Liver (tissue), 7 donors: ENCODE measurements at regions not wholly inside any gene's neighbourhood (a gene's known extent, or its start where the extent isn't known, plus 50 kb on each side); places are given as distances from the start of the nearest gene placed in this dataset.

ENCODE experiments used
- DNase-seq: peaks from one replicate; pipeline ENCODE4 v3.0.0-alpha.2; 2017; ENCODE audit warnings: low spot score
- H3K27ac ChIP-seq, 2 donors: one replicate each; pipeline ENCODE4 v1.7.0; 2013; ENCODE audit warnings: inconsistent platforms in 2 of 2, low read length in 2 of 2, control low read depth in 1 of 2, low read depth in 1 of 2, mild to moderate bottlenecking in 1 of 2
- H3K27me3 ChIP-seq, 4 donors: one replicate each; pipeline versions ENCODE4 v1.6.1 to v1.7.0; 2013; ENCODE audit warnings: low read length in 3 of 4, inconsistent platforms in 1 of 4, mild to moderate bottlenecking in 1 of 4, moderate library complexity in 1 of 4; ENCODE audit not compliant: control insufficient read depth in 4 of 4, insufficient read depth in 4 of 4
- H3K36me3 ChIP-seq, 4 donors: one replicate each; pipeline versions ENCODE4 v1.6.1 to v1.7.0; 2013; ENCODE audit warnings: low read length in 3 of 4, mild to moderate bottlenecking in 3 of 4, low read depth in 1 of 4, moderate library complexity in 1 of 4; ENCODE audit not compliant: control insufficient read depth in 4 of 4, insufficient read depth in 3 of 4
- H3K4me1 ChIP-seq, 4 donors: one replicate each; pipeline versions ENCODE4 v1.6.1 to v1.7.0; 2013; ENCODE audit warnings: low read length in 3 of 4, mild to moderate bottlenecking in 3 of 4, moderate library complexity in 1 of 4; ENCODE audit not compliant: control insufficient read depth in 4 of 4, insufficient read depth in 4 of 4
- H3K4me3 ChIP-seq, 3 donors: one replicate each; pipeline versions ENCODE4 v1.6.1 to v1.7.0; 2013; ENCODE audit warnings: low read length in 3 of 3, control low read depth in 1 of 3, low read depth in 1 of 3, mild to moderate bottlenecking in 1 of 3
- H3K9ac ChIP-seq, 2 donors: one replicate each; pipeline ENCODE4 v1.7.0; 2013; ENCODE audit warnings: low read length in 2 of 2, mild to moderate bottlenecking in 2 of 2, moderate library complexity in 2 of 2, control low read depth in 1 of 2, low read depth in 1 of 2
- H3K9me3 ChIP-seq, 4 donors: one replicate each; pipeline versions ENCODE4 v1.6.1 to v1.7.0; 2013; ENCODE audit warnings: low read length in 3 of 4; ENCODE audit not compliant: control insufficient read depth in 4 of 4
- EGR1 ChIP-seq, 2 donors: IDR thresholded peaks; 2 replicates each; pipeline ENCODE4 v1.6.1; 2016 to 2018; ENCODE audit warnings: antibody characterized with exemption in 2 of 2, low read depth in 2 of 2
- FOXA1 ChIP-seq: IDR thresholded peaks from 2 replicates; pipeline ENCODE4 v1.6.1; 2016; ENCODE audit warnings: antibody characterized with exemption
- GABPA ChIP-seq, 2 donors: IDR thresholded peaks in 1 of 2; conservative IDR thresholded peaks in 1 of 2; 2 replicates each; pipeline ENCODE4 v1.6.1; 2016; ENCODE audit warnings: antibody characterized with exemption in 2 of 2, mild to moderate bottlenecking in 1 of 2, moderate library complexity in 1 of 2
- HNF4A ChIP-seq, 2 donors: conservative IDR thresholded peaks; 2 replicates each; pipeline ENCODE4 v1.6.1; 2016; ENCODE audit warnings: antibody characterized with exemption in 2 of 2, mild to moderate bottlenecking in 2 of 2
- HNF4G ChIP-seq: IDR thresholded peaks from 2 replicates; pipeline ENCODE4 v1.6.1; 2016; ENCODE audit warnings: antibody characterized with exemption
- JUND ChIP-seq, 2 donors: IDR thresholded peaks; 2 replicates each; pipeline ENCODE4 v1.6.1; 2016; ENCODE audit warnings: antibody characterized with exemption in 2 of 2
- NR2F2 ChIP-seq: IDR thresholded peaks from 2 replicates; pipeline ENCODE4 v1.6.1; 2016; ENCODE audit warnings: antibody characterized with exemption
- RAD21 ChIP-seq, 2 donors: IDR thresholded peaks; 2 replicates each; pipeline ENCODE4 v1.6.1; 2016; ENCODE audit warnings: antibody characterized with exemption in 2 of 2, mild to moderate bottlenecking in 2 of 2
- RXRA ChIP-seq, 2 donors: IDR thresholded peaks; 2 replicates each; pipeline ENCODE4 v1.6.1; 2017 to 2018; ENCODE audit warnings: antibody characterized with exemption in 2 of 2, mild to moderate bottlenecking in 1 of 2
- TAF1 ChIP-seq: conservative IDR thresholded peaks from 2 replicates; pipeline ENCODE4 v1.6.1; 2016; ENCODE audit warnings: antibody characterized with exemption, mild to moderate bottlenecking
- YY1 ChIP-seq: IDR thresholded peaks from 2 replicates; pipeline ENCODE4 v1.6.1; 2016; ENCODE audit warnings: antibody characterized with exemption, mild to moderate bottlenecking
- WGBS: extraction: QIAGEN DNeasy Blood & Tissue Kit; methylation state at CpG from one replicate; pipeline ENCODE4 v1.1.7; 2013; 5-methylcytosine and 5-hydroxymethylcytosine counted together
- TF ChIP-seq, protein P1 (sequence below): IDR thresholded peaks from 2 replicates; pipeline ENCODE4 v1.6.1; 2016; ENCODE audit warnings: antibody characterized with exemption
- TF ChIP-seq, protein P2 (sequence below): IDR thresholded peaks from 2 replicates; pipeline ENCODE4 v1.6.1; 2016; ENCODE audit warnings: antibody characterized with exemption, mild to moderate bottlenecking
- TF ChIP-seq, protein P3 (sequence below): IDR thresholded peaks from 2 replicates; pipeline ENCODE4 v1.6.1; 2016; ENCODE audit warnings: antibody characterized with exemption
- donor health status: healthy.
- donor health status: healthy.
- donor health status: healthy.
- donor health status: healthy.

DNA sequence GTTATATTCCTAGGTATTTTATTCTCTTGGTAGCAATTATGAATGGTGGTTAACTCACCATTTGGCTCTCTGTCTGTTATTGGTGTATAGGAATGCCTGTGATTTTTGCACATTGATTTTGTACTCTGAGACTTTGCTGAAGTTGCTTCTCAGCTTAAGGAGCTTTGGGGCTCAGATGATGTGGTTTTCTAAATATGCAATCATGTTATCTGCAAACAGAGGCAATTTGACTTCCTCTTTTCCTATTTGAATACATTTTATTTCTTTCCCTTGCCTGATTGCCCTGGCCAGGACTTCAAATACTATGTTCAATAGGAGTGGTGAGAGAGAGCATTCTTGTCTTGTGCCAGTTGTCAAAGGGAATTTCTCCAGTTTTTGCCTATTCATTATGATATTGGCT is 310.9 kb upstream of the RBMY1B start:
- no peaks in the 10 kb centered on the region for H3K4me1 ChIP-seq
- no peak overlapping the region for H3K4me3 ChIP-seq
- H3K9me3 ChIP-seq, result no peaks in the 10 kb centered on the region
- DNase-seq, result no peak
- no peaks in the 10 kb centered on the region for H3K27me3 ChIP-seq
- no peaks in the 10 kb centered on the region for H3K36me3 ChIP-seq
- H3K9ac ChIP-seq, result no peak overlapping the region
- no peak for TF ChIP-seq RXRA (IDR thresholded peaks at IDR 0.05)
- H3K27ac ChIP-seq, result no peak overlapping the region

DNA sequence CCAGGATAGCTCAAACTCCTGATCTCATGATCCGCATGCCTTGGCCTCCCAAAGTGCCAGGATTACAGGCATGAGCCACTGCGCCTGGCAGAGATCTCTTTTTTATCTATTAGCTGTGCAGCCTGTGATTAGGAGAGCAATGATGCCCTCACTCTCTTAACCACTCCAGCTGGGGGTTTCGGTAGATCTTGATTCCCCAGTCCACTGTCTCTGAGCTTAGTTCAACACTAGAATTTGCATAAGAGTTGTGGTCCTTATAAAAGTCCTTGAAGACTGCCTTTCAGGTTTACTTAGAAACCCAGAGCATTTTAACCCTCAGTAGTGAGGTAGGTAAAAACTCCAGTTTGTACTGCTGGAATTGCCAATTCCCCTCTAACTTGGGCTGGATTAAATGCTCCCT is 283.3 kb upstream of the RBMY1B start:
- no peaks in the 10 kb centered on the region for H3K4me1 ChIP-seq
- H3K36me3 ChIP-seq, result no peaks in the 10 kb centered on the region
- peaks cover 0 to 2% (median 0%) of the 10 kb centered on the region in 4 donors for H3K9me3 ChIP-seq
- H3K4me3 ChIP-seq, result no peak overlapping the region
- no peak for TF ChIP-seq YY1
- TF ChIP-seq JUND (IDR thresholded peaks at IDR 0.05), result no peak
- no peak for TF ChIP-seq RAD21 (IDR thresholded peaks at IDR 0.05)
- TF ChIP-seq, protein P1, sequence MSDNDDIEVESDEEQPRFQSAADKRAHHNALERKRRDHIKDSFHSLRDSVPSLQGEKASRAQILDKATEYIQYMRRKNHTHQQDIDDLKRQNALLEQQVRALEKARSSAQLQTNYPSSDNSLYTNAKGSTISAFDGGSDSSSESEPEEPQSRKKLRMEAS, result no peak
- no peak for TF ChIP-seq EGR1 (IDR thresholded peaks at IDR 0.05; ENCODE audit: low read depth in 2 of 2)
- no peak for TF ChIP-seq HNF4G
- TF ChIP-seq, protein P2, sequence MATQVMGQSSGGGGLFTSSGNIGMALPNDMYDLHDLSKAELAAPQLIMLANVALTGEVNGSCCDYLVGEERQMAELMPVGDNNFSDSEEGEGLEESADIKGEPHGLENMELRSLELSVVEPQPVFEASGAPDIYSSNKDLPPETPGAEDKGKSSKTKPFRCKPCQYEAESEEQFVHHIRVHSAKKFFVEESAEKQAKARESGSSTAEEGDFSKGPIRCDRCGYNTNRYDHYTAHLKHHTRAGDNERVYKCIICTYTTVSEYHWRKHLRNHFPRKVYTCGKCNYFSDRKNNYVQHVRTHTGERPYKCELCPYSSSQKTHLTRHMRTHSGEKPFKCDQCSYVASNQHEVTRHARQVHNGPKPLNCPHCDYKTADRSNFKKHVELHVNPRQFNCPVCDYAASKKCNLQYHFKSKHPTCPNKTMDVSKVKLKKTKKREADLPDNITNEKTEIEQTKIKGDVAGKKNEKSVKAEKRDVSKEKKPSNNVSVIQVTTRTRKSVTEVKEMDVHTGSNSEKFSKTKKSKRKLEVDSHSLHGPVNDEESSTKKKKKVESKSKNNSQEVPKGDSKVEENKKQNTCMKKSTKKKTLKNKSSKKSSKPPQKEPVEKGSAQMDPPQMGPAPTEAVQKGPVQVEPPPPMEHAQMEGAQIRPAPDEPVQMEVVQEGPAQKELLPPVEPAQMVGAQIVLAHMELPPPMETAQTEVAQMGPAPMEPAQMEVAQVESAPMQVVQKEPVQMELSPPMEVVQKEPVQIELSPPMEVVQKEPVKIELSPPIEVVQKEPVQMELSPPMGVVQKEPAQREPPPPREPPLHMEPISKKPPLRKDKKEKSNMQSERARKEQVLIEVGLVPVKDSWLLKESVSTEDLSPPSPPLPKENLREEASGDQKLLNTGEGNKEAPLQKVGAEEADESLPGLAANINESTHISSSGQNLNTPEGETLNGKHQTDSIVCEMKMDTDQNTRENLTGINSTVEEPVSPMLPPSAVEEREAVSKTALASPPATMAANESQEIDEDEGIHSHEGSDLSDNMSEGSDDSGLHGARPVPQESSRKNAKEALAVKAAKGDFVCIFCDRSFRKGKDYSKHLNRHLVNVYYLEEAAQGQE, result no peak
- TF ChIP-seq, protein P3, sequence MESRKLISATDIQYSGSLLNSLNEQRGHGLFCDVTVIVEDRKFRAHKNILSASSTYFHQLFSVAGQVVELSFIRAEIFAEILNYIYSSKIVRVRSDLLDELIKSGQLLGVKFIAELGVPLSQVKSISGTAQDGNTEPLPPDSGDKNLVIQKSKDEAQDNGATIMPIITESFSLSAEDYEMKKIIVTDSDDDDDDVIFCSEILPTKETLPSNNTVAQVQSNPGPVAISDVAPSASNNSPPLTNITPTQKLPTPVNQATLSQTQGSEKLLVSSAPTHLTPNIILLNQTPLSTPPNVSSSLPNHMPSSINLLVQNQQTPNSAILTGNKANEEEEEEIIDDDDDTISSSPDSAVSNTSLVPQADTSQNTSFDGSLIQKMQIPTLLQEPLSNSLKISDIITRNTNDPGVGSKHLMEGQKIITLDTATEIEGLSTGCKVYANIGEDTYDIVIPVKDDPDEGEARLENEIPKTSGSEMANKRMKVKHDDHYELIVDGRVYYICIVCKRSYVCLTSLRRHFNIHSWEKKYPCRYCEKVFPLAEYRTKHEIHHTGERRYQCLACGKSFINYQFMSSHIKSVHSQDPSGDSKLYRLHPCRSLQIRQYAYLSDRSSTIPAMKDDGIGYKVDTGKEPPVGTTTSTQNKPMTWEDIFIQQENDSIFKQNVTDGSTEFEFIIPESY, result no peak
- no peak for TF ChIP-seq GABPA (IDR thresholded peaks at IDR 0.05 in 1 of 2, conservative IDR thresholded peaks at IDR 0.05 in 1 of 2)
- TF ChIP-seq RXRA (IDR thresholded peaks at IDR 0.05), result no peak
- no peak for TF ChIP-seq FOXA1
- TF ChIP-seq TAF1, result no peak
- no peak for TF ChIP-seq NR2F2
- no peak for TF ChIP-seq HNF4A (conservative IDR thresholded peaks at IDR 0.05)
- DNase-seq, result no peak
- H3K27me3 ChIP-seq, result no peaks in the 10 kb centered on the region
- no peak overlapping the region for H3K9ac ChIP-seq
- no peak overlapping the region for H3K27ac ChIP-seq
- WGBS, result 97% methylated on average over 3 of the region's 3 CpGs

DNA sequence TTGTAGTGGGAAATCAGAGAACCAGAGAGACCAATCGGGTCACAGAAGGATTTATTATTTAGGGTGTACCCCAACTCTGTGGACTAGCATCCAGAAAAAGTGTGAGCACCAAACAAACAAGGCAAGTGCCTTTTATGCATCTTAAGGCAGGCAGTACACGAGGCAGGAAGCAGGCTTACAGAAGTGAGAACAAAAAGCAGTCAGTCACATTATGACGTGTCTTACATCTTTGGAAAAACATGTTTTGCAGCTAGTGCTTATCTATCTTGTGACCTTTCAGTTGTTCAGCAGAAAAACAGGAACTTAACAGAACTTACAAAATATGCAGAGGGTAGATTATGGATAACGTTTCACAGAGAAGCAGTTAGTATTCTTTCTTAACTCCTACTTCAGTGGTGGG is 270.9 kb upstream of the RBMY1B start:
- Histone ChIP-seq H3K9me3 (no peaks in the 10 kb centered on the region), H3K36me3 (no peaks in the 10 kb centered on the region), H3K4me3 (no peak overlapping the region), H3K27me3 (no peaks in the 10 kb centered on the region), H3K9ac (no peak overlapping the region), H3K27ac (peak overlapping the region in 1 of 2 donors; percentile 12), H3K4me1 (no peaks in the 10 kb centered on the region)
- no peak for TF ChIP-seq YY1
- TF ChIP-seq, protein P1, result peak; percentile 20
- WGBS, result 57% methylated on average over 4 of the region's 4 CpGs
- no peak for DNase-seq
